Medulla oblongata (tissue), 1 donor: ENCODE measurements at regions not wholly inside any gene's neighbourhood (a gene's known extent, or its start where the extent isn't known, plus 50 kb on each side); places are given as distances from the start of the nearest gene placed in this dataset.

Experiments used
- DNase-seq: peaks from one replicate; pipeline ENCODE4 v3.0.0-alpha.2; 2015; ENCODE audit errors: extremely low spot score

GRCh38 chr11:119888119-119888518 lies 159.1 kb upstream of the NECTIN1 start:
- no peak for DNase-seq

- no peak for DNase-seq
These were observed 157.7 kb upstream of the NECTIN1 start for GRCh38 chr11:119886667-119887230.

- DNase-seq, result no peak
These were observed 157.0 kb upstream of the NECTIN1 start for GRCh38 chr11:119885861-119886567.

GRCh38 chr11:119885067-119885466 lies 156.1 kb upstream of the NECTIN1 start:
- no peak for DNase-seq

- DNase-seq, result no peak
These were observed 153.3 kb upstream of the NECTIN1 start for GRCh38 chr11:119882316-119882715.

GRCh38 chr11:119880873-119881272 lies 151.9 kb upstream of the NECTIN1 start:
- DNase-seq, result no peak

GRCh38 chr11:119880143-119880542 lies 151.1 kb upstream of the NECTIN1 start:
- DNase-seq, result no peak

- peak; percentile 58 for DNase-seq
These were observed 150.0 kb upstream of the NECTIN1 start for GRCh38 chr11:119878990-119879389.

- DNase-seq, result no peak
These were observed 147.8 kb upstream of the NECTIN1 start for GRCh38 chr11:119876841-119877240.

GRCh38 chr11:119875841-119876600 lies 147.0 kb upstream of the NECTIN1 start:
- no peak for DNase-seq

- no peak for DNase-seq
These were observed 145.7 kb upstream of the NECTIN1 start for GRCh38 chr11:119874660-119875238.

GRCh38 chr11:119873761-119874421 lies 144.9 kb upstream of the NECTIN1 start:
- no peak for DNase-seq

GRCh38 chr11:119872611-119873310 lies 143.8 kb upstream of the NECTIN1 start:
- no peak for DNase-seq

- DNase-seq, result no peak
These were observed 136.7 kb upstream of the NECTIN1 start for GRCh38 chr11:119865661-119866156.

- no peak for DNase-seq
These were observed 135.8 kb upstream of the NECTIN1 start for GRCh38 chr11:119864836-119865235.

GRCh38 chr11:119863851-119864601 lies 135.0 kb upstream of the NECTIN1 start:
- DNase-seq, result no peak

GRCh38 chr11:119863236-119863635 lies 134.2 kb upstream of the NECTIN1 start:
- DNase-seq, result no peak

GRCh38 chr11:119861160-119861559 lies 132.2 kb upstream of the NECTIN1 start:
- no peak for DNase-seq

GRCh38 chr11:119860561-119861094 lies 131.6 kb upstream of the NECTIN1 start:
- no peak for DNase-seq

- DNase-seq, result no peak
These were observed 130.7 kb upstream of the NECTIN1 start for GRCh38 chr11:119859684-119860083.
